H9 (cell line): ENCODE measurements at regions not wholly inside any gene's neighbourhood (a gene's known extent, or its start where the extent isn't known, plus 50 kb on each side); places are given as distances from the start of the nearest gene placed in this dataset.

Experiments
- DNase-seq: peaks from one replicate; pipeline ENCODE4 v3.0.0-alpha.2; 2017
- H2AFZ ChIP-seq: one replicate; pipeline ENCODE4 v1.6.1; 2013; ENCODE audit warnings: mild to moderate bottlenecking, low read length, control low read depth, moderate library complexity
- H2AK5ac ChIP-seq: 2 replicates; pipeline ENCODE4 v1.6.1; 2013; ENCODE audit warnings: low read length, control low read depth, mixed read lengths; ENCODE audit not compliant: insufficient read length
- H2BK120ac ChIP-seq: one replicate; pipeline ENCODE4 v1.6.1; 2013; ENCODE audit warnings: low read depth, mild to moderate bottlenecking, low read length, control low read depth, inconsistent platforms; ENCODE audit not compliant: poor library complexity, severe bottlenecking
- H2BK12ac ChIP-seq: 2 replicates; pipeline ENCODE4 v1.6.1; 2013; ENCODE audit warnings: low read length, control low read depth, mixed read lengths, low read depth; ENCODE audit not compliant: insufficient read length
- H2BK15ac ChIP-seq: 2 replicates; pipeline ENCODE4 v1.6.1; 2013; ENCODE audit warnings: low read depth, low read length, control low read depth
- H2BK20ac ChIP-seq: one replicate; pipeline ENCODE4 v1.6.1; 2013; ENCODE audit warnings: low read depth, mild to moderate bottlenecking, low read length, control low read depth, inconsistent platforms; ENCODE audit not compliant: poor library complexity, severe bottlenecking
- H2BK5ac ChIP-seq: 2 replicates; pipeline ENCODE4 v1.6.1; 2013; ENCODE audit warnings: low read length, control low read depth, mixed read lengths; ENCODE audit not compliant: insufficient read length
- H3K14ac ChIP-seq: 2 replicates; pipeline ENCODE4 v1.6.1; 2013; ENCODE audit warnings: low read length, control low read depth; ENCODE audit not compliant: insufficient read depth
- H3K18ac ChIP-seq: 2 replicates; pipeline ENCODE4 v1.6.1; 2013; ENCODE audit warnings: low read depth, mild to moderate bottlenecking, mixed read lengths, low read length, control low read depth; ENCODE audit not compliant: insufficient read length
- H3K23ac ChIP-seq: 2 replicates; pipeline ENCODE4 v1.6.1; 2013; ENCODE audit warnings: low read length, control low read depth, mixed read lengths, low read depth; ENCODE audit not compliant: insufficient read length
- H3K23me2 ChIP-seq: 2 replicates; pipeline ENCODE4 v1.6.1; 2013; ENCODE audit warnings: low read depth, mild to moderate bottlenecking, mixed read lengths, low read length, control low read depth; ENCODE audit not compliant: insufficient read length, poor library complexity, severe bottlenecking
- H3K27ac ChIP-seq: 2 replicates; pipeline ENCODE4 v1.5.1; 2013; ENCODE audit warnings: low read length, control low read depth, mixed read lengths, low read depth; ENCODE audit not compliant: insufficient read length
- H3K27me3 ChIP-seq: 2 replicates; pipeline ENCODE4 v1.6.1; 2013; ENCODE audit warnings: low read length, control low read depth, inconsistent platforms; ENCODE audit not compliant: insufficient read depth
- H3K4ac ChIP-seq: 2 replicates; pipeline ENCODE4 v1.6.1; 2013; ENCODE audit warnings: low read depth, mild to moderate bottlenecking, control low read depth, inconsistent platforms, low read length, moderate library complexity
- H3K4me1 ChIP-seq: 2 replicates; pipeline ENCODE4 v1.6.1; 2013; ENCODE audit warnings: low read length, control low read depth, inconsistent platforms; ENCODE audit not compliant: insufficient read depth
- H3K4me2 ChIP-seq: 2 replicates; pipeline ENCODE4 v1.6.1; 2013; ENCODE audit warnings: low read length, control low read depth, mixed read lengths; ENCODE audit not compliant: insufficient read length, insufficient read depth
- H3K56ac ChIP-seq: 2 replicates; pipeline ENCODE4 v1.6.1; 2013; ENCODE audit warnings: low read depth, mild to moderate bottlenecking, mixed read lengths, low read length, control low read depth; ENCODE audit not compliant: insufficient read length
- H3K79me1 ChIP-seq: 2 replicates; pipeline ENCODE4 v1.6.1; 2013; ENCODE audit warnings: low read depth, mild to moderate bottlenecking, moderate library complexity, low read length, control low read depth, inconsistent platforms; ENCODE audit not compliant: insufficient read depth, poor library complexity, severe bottlenecking
- H3K79me2 ChIP-seq: 2 replicates; pipeline ENCODE4 v1.6.1; 2013; ENCODE audit warnings: low read length, control low read depth, inconsistent platforms; ENCODE audit not compliant: insufficient read depth
- H3K9ac ChIP-seq: 2 replicates; pipeline ENCODE4 v1.6.1; 2013; ENCODE audit warnings: low read length, control low read depth, mixed read lengths; ENCODE audit not compliant: insufficient read length; ENCODE audit errors: extremely low read depth
- H3K9me3 ChIP-seq: one replicate; pipeline ENCODE4 v1.6.1; 2013; ENCODE audit warnings: low read depth, low read length, inconsistent platforms; ENCODE audit not compliant: control insufficient read depth
- H3T11ph ChIP-seq: one replicate; pipeline ENCODE4 v1.6.1; 2013; ENCODE audit warnings: mild to moderate bottlenecking, low read length, control low read depth, inconsistent platforms
- H4K20me1 ChIP-seq: one replicate; pipeline ENCODE4 v1.6.1; 2013; ENCODE audit not compliant: control insufficient read depth, insufficient read length, insufficient read depth
- H4K5ac ChIP-seq: 2 replicates; pipeline ENCODE4 v1.6.1; 2013; ENCODE audit warnings: low read depth, mild to moderate bottlenecking, mixed read lengths, low read length, control low read depth; ENCODE audit not compliant: insufficient read length
- H4K8ac ChIP-seq: replicated peaks from 2 replicates; pipeline ENCODE4 v1.6.1; 2013; ENCODE audit warnings: low read length, control low read depth, mixed read lengths, low read depth; ENCODE audit not compliant: insufficient read length
- H4K91ac ChIP-seq: 2 replicates; pipeline ENCODE4 v1.6.1; 2013; ENCODE audit warnings: low read depth, mild to moderate bottlenecking, moderate library complexity, mixed read lengths, low read length, control low read depth; ENCODE audit not compliant: insufficient read length
- H3K27ac Mint-ChIP-seq, 3 experiments: 2 replicates in 2 of 3; 3 replicates in 1 of 3; pipeline ENCODE4 v1.8.0; 2020 to 2021; ENCODE audit warnings: mixed read lengths in 3 of 3, mild to moderate bottlenecking in 1 of 3, moderate library complexity in 1 of 3
- H3K27me3 Mint-ChIP-seq: 2 replicates; pipeline ENCODE4 v1.8.0; 2021; ENCODE audit warnings: low read depth, mild to moderate bottlenecking, moderate library complexity, mixed read lengths
- H3K36me3 Mint-ChIP-seq, 3 experiments: 2 replicates in 2 of 3; 3 replicates in 1 of 3; pipeline ENCODE4 v1.8.0; 2020 to 2021; ENCODE audit warnings: low read depth in 3 of 3, mixed read lengths in 3 of 3; ENCODE audit not compliant: insufficient read depth in 1 of 3
- H3K4me1 Mint-ChIP-seq, 2 experiments: 2 replicates each; pipeline ENCODE4 v1.8.0; 2020; ENCODE audit warnings: mixed read lengths in 2 of 2
- H3K4me3 Mint-ChIP-seq, 2 experiments: 2 replicates in 1 of 2; 3 replicates in 1 of 2; pipeline ENCODE4 v1.8.0; 2020 to 2021; ENCODE audit warnings: mild to moderate bottlenecking in 2 of 2, mixed read lengths in 2 of 2, moderate library complexity in 1 of 2
- H3K9me3 Mint-ChIP-seq, 2 experiments: 2 replicates in 1 of 2; 3 replicates in 1 of 2; pipeline ENCODE4 v1.8.0; 2020; ENCODE audit warnings: mild to moderate bottlenecking in 2 of 2, mixed read lengths in 2 of 2, moderate library complexity in 1 of 2
- CTCF ChIP-seq: fragments of 200-600 bp; sonication (generic); conservative IDR thresholded peaks from 3 replicates; pipeline ENCODE4 v1.8.0; 2021; ENCODE audit warnings: antibody characterized with exemption, mild to moderate bottlenecking
- WGBS: extraction: QIAGEN DNeasy Blood & Tissue Kit; methylation state at CpG from one replicate; pipeline ENCODE4 v1.1.7; 2013; ENCODE audit warnings: missing lambda C conversion rate, low lambda C conversion rate, mixed read lengths; ENCODE audit not compliant: insufficient read length; ENCODE audit errors: extremely low coverage; 5-methylcytosine and 5-hydroxymethylcytosine counted together

DNA sequence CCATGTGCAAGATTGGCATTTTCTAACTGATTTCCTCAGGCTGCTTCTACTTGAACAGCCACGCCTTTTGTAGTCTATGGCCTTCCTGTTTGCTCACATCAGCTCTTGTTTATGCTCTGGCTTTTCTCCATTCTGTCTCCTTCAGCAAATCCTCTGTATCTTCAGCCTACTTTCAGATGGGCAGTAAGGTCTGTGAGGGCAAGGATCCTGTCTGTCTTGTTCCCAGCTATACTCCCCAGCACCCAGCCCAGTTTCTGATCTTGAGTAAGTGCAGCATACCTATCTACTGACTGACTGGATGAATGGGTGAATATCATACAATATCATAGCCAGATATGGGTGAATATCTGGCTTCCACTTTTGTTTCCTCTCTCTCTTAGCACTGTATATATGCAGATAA lies 438.1 kb downstream of the LMO4 start:
- Histone ChIP-seq H4K20me1 (no peaks in the 10 kb centered on the region), H4K5ac (no peak overlapping the region), H3T11ph (no peak overlapping the region), H2AFZ (no peak overlapping the region), H4K91ac (no peak overlapping the region), H3K23ac (no peak overlapping the region), H3K18ac (no peak overlapping the region), H2BK5ac (no peak overlapping the region), H3K56ac (no peak overlapping the region), H2BK15ac (no peak overlapping the region), H2AK5ac (no peak overlapping the region), H3K27me3 (no peaks in the 10 kb centered on the region), H3K79me2 (no peaks in the 10 kb centered on the region), H3K14ac (no peak overlapping the region), H3K4me1 (no peaks in the 10 kb centered on the region), H3K9ac (no peak overlapping the region), H3K9me3 (no peaks in the 10 kb centered on the region), H3K79me1 (no peaks in the 10 kb centered on the region), H3K23me2 (no peaks in the 10 kb centered on the region), H2BK12ac (no peak overlapping the region), H2BK120ac (no peak overlapping the region), H4K8ac (no peak overlapping the region), H2BK20ac (no peak overlapping the region), H3K27ac (no peak overlapping the region), H3K4me2 (no peak overlapping the region), H3K4ac (no peak overlapping the region)
- Mint-ChIP-seq H3K27ac (no peak overlapping the region), H3K36me3 (peaks cover 0 to 3% (median 0%) of the 10 kb centered on the region in 3 experiments; a peak in 2 of 7 replicates), H3K27me3 (no peaks in the 10 kb centered on the region), H3K9me3 (peaks cover 0 to 3% of the 10 kb centered on the region in 2 experiments; a peak in 3 of 5 replicates), H3K4me3 (no peak overlapping the region), H3K4me1 (no peaks in the 10 kb centered on the region)
- DNase-seq: no peak
- no CpG with 5 or more reads among the region's 1 CpG for WGBS
- TF ChIP-seq CTCF: no peak
